Right lobe of liver (tissue), 6 donors: ENCODE measurements at regions not wholly inside any gene's neighbourhood (a gene's known extent, or its start where the extent isn't known, plus 50 kb on each side); places are given as distances from the start of the nearest gene placed in this dataset.

Experiments used
- ATAC-seq, 4 donors: fragments of 200-7000 bp; cut with Tn5 transposase; one replicate each; pipeline ENCODE4 v1.9.1; 2020; ENCODE audit warnings: mild to moderate bottlenecking in 4 of 4, moderate library complexity in 4 of 4
- DNase-seq, 3 donors: peaks; one replicate each; pipeline ENCODE4 v3.0.0-alpha.2; 2020
- H3K27ac ChIP-seq, 3 donors: fragments of 200-600 bp; one replicate each; pipeline ENCODE4 v1.8.0; 2022
- H3K27me3 ChIP-seq, 2 donors: fragments of 200-600 bp; one replicate each; pipeline ENCODE4 v1.8.0; 2022
- H3K36me3 ChIP-seq, 4 donors: fragments of 200-600 bp; sonication (generic) in 1 of 4; one replicate each; pipeline versions ENCODE4 v1.5.1 to v1.8.0; 2017 to 2022; ENCODE audit warnings: control low read depth in 1 of 4
- H3K4me1 ChIP-seq, 4 donors: fragments of 200-600 bp; sonication (generic) in 1 of 4; one replicate each; pipeline versions ENCODE4 v1.5.1 to v1.8.0; 2017 to 2022; ENCODE audit warnings: control low read depth in 1 of 4
- H3K4me3 ChIP-seq, 3 donors: fragments of 200-600 bp; one replicate each; pipeline ENCODE4 v1.8.0; 2022
- H3K9me3 ChIP-seq, 4 donors: fragments of 200-600 bp; sonication (generic) in 1 of 4; one replicate each; pipeline versions ENCODE4 v1.5.1 to v1.8.0; 2017 to 2022; ENCODE audit warnings: control low read depth in 1 of 4
- POLR2A ChIP-seq: fragments of 450-650 bp; IDR thresholded peaks from one replicate; pipeline ENCODE4 v1.6.1; 2017; ENCODE audit warnings: antibody characterized with exemption, mild to moderate bottlenecking
- WGBS: methylation state at CpG from one replicate; pipeline ENCODE4 v1.1.6; 2018; ENCODE audit warnings: low coverage, low lambda C conversion rate; ENCODE audit not compliant: insufficient coverage; ENCODE audit errors: missing lambda C conversion rate; 5-methylcytosine and 5-hydroxymethylcytosine counted together
- intact Hi-C, 2 donors: fragments of 100-400 bp; cut with DNase I; formaldehyde crosslinking; loops; one replicate each; pipeline versions ENCODE4 v1.11.2 to v1.14.1; 2022
- TF ChIP-seq, protein P1 (sequence below), 4 donors: fragments of 200-600 bp in 3 of 4; fragments of 450-650 bp in 1 of 4; IDR thresholded peaks; one replicate each; pipeline versions ENCODE4 v1.5.1 to v1.8.0; 2016 to 2022; ENCODE audit warnings: antibody characterized with exemption in 4 of 4, mild to moderate bottlenecking in 2 of 4
- donor health status: DM: no; HTN: yes; CAD: no.
- donor health status: DM: no; HTN: no; CAD: no.
- donor health status: DM: no; HTN: no; CAD: no.
- donor health status: DM: no; HTN: yes; CAD: no.
- donor health status: DM: no; HTN: yes; CAD: no.

- no peak for DNase-seq
- ATAC-seq: peak in 1 of 4 donors; percentile 14
- intact Hi-C loops: no loop called here
Observed at GRCh38 chr4:128608006-128608405, 201.5 kb upstream of the JADE1 start.

DNA sequence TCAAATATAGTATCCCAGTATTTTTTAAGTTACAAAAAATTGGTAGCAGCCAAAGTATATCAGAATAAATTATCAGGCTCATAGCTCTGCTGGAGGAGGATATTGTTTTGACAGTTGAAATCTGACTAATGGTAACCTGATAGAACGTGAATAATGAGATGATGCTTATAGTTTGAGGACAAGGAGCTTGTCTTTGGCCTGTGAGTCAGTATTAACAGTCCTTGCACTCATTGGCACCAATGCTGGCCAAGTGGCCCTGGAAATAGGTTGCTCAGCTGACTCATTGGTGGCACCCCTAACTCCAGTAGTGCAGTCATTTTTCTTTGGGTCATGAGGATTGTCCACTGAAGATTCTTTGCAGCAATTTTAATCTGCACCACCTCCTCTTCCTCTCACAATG lies 203.3 kb upstream of the JADE1 start:
- no peak for TF ChIP-seq POLR2A
- TF ChIP-seq, protein P1, sequence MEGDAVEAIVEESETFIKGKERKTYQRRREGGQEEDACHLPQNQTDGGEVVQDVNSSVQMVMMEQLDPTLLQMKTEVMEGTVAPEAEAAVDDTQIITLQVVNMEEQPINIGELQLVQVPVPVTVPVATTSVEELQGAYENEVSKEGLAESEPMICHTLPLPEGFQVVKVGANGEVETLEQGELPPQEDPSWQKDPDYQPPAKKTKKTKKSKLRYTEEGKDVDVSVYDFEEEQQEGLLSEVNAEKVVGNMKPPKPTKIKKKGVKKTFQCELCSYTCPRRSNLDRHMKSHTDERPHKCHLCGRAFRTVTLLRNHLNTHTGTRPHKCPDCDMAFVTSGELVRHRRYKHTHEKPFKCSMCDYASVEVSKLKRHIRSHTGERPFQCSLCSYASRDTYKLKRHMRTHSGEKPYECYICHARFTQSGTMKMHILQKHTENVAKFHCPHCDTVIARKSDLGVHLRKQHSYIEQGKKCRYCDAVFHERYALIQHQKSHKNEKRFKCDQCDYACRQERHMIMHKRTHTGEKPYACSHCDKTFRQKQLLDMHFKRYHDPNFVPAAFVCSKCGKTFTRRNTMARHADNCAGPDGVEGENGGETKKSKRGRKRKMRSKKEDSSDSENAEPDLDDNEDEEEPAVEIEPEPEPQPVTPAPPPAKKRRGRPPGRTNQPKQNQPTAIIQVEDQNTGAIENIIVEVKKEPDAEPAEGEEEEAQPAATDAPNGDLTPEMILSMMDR (IDR thresholded peaks at IDR 0.05): no peak
- DNase-seq (no peak), ATAC-seq (no peak)
- WGBS: 77% methylated on average over 1 of the region's 1 CpG
- H3K27ac ChIP-seq: no peak overlapping the region
- H3K4me1 ChIP-seq: no peaks in the 10 kb centered on the region
- no peaks in the 10 kb centered on the region for H3K9me3 ChIP-seq
- intact Hi-C loops: no loop called here
- H3K27me3 ChIP-seq: no peaks in the 10 kb centered on the region
- H3K4me3 ChIP-seq: no peak overlapping the region
- H3K36me3 ChIP-seq: no peaks in the 10 kb centered on the region

More at GRCh38 chr4:128608006-128608405, 201.5 kb upstream of the JADE1 start:
- WGBS: 83% methylated on average over 1 of the region's 1 CpG
- TF ChIP-seq POLR2A: no peak
- TF ChIP-seq, protein P1 (IDR thresholded peaks at IDR 0.05): no peak
- Histone ChIP-seq H3K36me3 (no peaks in the 10 kb centered on the region), H3K4me1 (no peaks in the 10 kb centered on the region), H3K27ac (no peak overlapping the region), H3K9me3 (no peaks in the 10 kb centered on the region), H3K4me3 (no peak overlapping the region), H3K27me3 (no peaks in the 10 kb centered on the region)

DNA sequence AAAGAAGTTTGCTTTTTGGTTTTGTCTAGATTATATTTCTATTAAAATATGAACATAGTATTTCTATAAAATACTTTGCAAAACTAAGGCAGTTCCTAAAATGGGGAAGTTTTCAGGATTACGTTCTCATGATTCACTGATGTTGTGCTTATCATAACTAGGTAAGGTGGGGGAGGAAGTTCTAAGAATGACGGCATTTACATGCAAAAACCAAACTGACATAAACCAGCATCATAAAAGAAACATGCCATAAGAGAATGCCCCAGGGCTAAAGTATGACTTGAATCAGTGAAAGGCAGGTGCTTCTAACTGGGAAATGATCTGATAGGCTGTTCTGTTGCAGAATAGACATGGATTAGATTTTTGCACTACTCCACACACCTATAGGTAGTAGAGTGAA lies 204.7 kb upstream of the JADE1 start:
- Histone ChIP-seq H3K4me3 (no peak overlapping the region), H3K36me3 (no peaks in the 10 kb centered on the region), H3K27ac (no peak overlapping the region), H3K9me3 (no peaks in the 10 kb centered on the region), H3K4me1 (peaks cover 0 to 9% (median 0%) of the 10 kb centered on the region in 4 donors), H3K27me3 (no peaks in the 10 kb centered on the region)
- 55% methylated on average over 2 of the region's 2 CpGs for WGBS
- ATAC-seq: no peak
- DNase-seq: no peak
- no peak for TF ChIP-seq POLR2A
- TF ChIP-seq, protein P1 (IDR thresholded peaks at IDR 0.05): no peak
- intact Hi-C loops: no loop called here

GRCh38 chr4:128604204-128604603 lies 205.3 kb upstream of the JADE1 start:
- WGBS: 100% methylated on average over 1 of the region's 1 CpG
- Histone ChIP-seq H3K9me3 (no peaks in the 10 kb centered on the region), H3K27me3 (no peaks in the 10 kb centered on the region), H3K36me3 (no peaks in the 10 kb centered on the region), H3K27ac (no peak overlapping the region), H3K4me3 (no peak overlapping the region), H3K4me1 (peaks cover 0 to 9% (median 0%) of the 10 kb centered on the region in 4 donors)
- DNase-seq: no peak
- intact Hi-C loops: no loop called here
- TF ChIP-seq, protein P1 (IDR thresholded peaks at IDR 0.05): no peak
- no peak for TF ChIP-seq POLR2A
- no peak for ATAC-seq

DNA sequence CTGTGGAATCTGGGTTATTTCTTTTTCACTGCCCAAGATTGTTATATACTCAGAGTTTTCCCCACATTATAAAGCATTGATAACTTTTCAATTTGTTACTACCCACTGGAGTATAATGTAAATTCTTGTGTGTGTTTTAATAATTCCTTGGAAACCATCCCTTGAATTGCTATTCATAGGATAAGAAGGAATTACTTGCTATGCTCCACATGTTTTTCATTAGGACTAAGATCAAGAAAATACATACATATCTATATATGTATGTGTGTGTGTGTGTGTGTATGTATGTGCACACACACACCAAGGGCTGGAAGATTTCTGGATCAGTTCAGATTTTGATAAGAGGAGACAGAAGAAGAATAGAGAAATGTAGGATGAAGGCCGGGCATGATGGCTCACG lies 206.4 kb upstream of the JADE1 start:
- no peak overlapping the region for H3K4me3 ChIP-seq
- ATAC-seq (no peak), DNase-seq (no peak)
- H3K36me3 ChIP-seq: no peaks in the 10 kb centered on the region
- TF ChIP-seq, protein P1 (IDR thresholded peaks at IDR 0.05): no peak
- no peak for TF ChIP-seq POLR2A
- no peaks in the 10 kb centered on the region for H3K9me3 ChIP-seq
- H3K27me3 ChIP-seq: no peaks in the 10 kb centered on the region
- H3K27ac ChIP-seq: no peak overlapping the region
- peaks cover 0 to 9% (median 0%) of the 10 kb centered on the region in 4 donors for H3K4me1 ChIP-seq
- no CpG with 5 or more reads among the region's 2 CpGs for WGBS
- intact Hi-C loops: no loop called here
